ENCODE measurements at regions not wholly inside any gene's neighbourhood (a gene's known extent, or its start where the extent isn't known, plus 50 kb on each side); places are given as distances from the start of the nearest gene placed in this dataset.

GRCh38 chr3:153066983-153067382, 95.0 kb upstream of the RAP2B start:
- TF ChIP-seq CTCF (conservative IDR thresholded peaks at IDR 0.05), result no peak
- TF ChIP-seq EZH2 (IDR thresholded peaks at IDR 0.05; ENCODE audit: low read depth), result no peak

All from PC-9 (cell line).